ENCODE measurements at regions not wholly inside any gene's neighbourhood (a gene's known extent, or its start where the extent isn't known, plus 50 kb on each side); places are given as distances from the start of the nearest gene placed in this dataset.

DNA sequence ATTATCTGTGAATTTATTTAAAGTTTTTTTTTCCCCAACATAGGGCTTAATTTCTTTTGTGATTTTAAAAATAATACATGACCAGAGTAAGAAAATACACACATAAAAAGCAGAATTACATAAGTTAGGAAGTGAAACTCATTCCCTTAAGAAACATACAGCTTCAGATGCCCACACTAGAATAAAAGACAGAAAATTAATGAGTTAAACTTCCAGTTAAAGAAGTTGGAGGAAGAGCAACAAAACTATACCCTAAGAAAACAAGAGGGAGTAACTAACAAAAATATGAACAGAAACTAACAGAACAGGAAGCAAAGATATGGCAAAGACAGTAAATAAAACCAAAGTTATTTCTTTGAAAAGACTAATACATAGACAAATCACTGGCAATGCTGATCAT lies 107.6 kb upstream of the CEP85L start:
- TF ChIP-seq SIN3A (IDR thresholded peaks at IDR 0.05; ENCODE audit: borderline replicate concordance, insufficient read depth, low read length) (no peak), POLR2AphosphoS5 (IDR thresholded peaks at IDR 0.05; ENCODE audit: low read depth, low read length) (no peak)
- TF ChIP-seq, protein P1, sequence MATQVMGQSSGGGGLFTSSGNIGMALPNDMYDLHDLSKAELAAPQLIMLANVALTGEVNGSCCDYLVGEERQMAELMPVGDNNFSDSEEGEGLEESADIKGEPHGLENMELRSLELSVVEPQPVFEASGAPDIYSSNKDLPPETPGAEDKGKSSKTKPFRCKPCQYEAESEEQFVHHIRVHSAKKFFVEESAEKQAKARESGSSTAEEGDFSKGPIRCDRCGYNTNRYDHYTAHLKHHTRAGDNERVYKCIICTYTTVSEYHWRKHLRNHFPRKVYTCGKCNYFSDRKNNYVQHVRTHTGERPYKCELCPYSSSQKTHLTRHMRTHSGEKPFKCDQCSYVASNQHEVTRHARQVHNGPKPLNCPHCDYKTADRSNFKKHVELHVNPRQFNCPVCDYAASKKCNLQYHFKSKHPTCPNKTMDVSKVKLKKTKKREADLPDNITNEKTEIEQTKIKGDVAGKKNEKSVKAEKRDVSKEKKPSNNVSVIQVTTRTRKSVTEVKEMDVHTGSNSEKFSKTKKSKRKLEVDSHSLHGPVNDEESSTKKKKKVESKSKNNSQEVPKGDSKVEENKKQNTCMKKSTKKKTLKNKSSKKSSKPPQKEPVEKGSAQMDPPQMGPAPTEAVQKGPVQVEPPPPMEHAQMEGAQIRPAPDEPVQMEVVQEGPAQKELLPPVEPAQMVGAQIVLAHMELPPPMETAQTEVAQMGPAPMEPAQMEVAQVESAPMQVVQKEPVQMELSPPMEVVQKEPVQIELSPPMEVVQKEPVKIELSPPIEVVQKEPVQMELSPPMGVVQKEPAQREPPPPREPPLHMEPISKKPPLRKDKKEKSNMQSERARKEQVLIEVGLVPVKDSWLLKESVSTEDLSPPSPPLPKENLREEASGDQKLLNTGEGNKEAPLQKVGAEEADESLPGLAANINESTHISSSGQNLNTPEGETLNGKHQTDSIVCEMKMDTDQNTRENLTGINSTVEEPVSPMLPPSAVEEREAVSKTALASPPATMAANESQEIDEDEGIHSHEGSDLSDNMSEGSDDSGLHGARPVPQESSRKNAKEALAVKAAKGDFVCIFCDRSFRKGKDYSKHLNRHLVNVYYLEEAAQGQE (IDR thresholded peaks at IDR 0.05; ENCODE audit: insufficient read depth in 1 of 2, low read depth in 2 of 2, low read length in 2 of 2): no peak

Measured in PFSK-1 (cell line).